ENCODE measurements at regions not wholly inside any gene's neighbourhood (a gene's known extent, or its start where the extent isn't known, plus 50 kb on each side); places are given as distances from the start of the nearest gene placed in this dataset.

GRCh38 chr19:33890569-33890968, 93.9 kb downstream of the KCTD15 start:
- Histone ChIP-seq H3K27ac (ENCODE audit: low read depth in 1 of 2, low read length in 2 of 2) (no peak overlapping the region), H3K27me3 (ENCODE audit: control insufficient read depth in 4 of 4, insufficient read depth in 4 of 4, low read length in 3 of 4) (no peaks in the 10 kb centered on the region), H3K9ac (ENCODE audit: low read depth in 1 of 2, low read length in 2 of 2) (no peak overlapping the region), H3K36me3 (ENCODE audit: control insufficient read depth in 4 of 4, insufficient read depth in 3 of 4, low read depth in 1 of 4, low read length in 3 of 4) (no peaks in the 10 kb centered on the region), H3K4me1 (ENCODE audit: control insufficient read depth in 4 of 4, insufficient read depth in 4 of 4, low read length in 3 of 4) (no peaks in the 10 kb centered on the region), H3K9me3 (ENCODE audit: control insufficient read depth in 4 of 4, low read length in 3 of 4) (no peaks in the 10 kb centered on the region), H3K4me3 (ENCODE audit: low read depth in 1 of 3, low read length in 3 of 3) (no peak overlapping the region)
- TF ChIP-seq HNF4G (IDR thresholded peaks at IDR 0.05) = no peak
- no peak for TF ChIP-seq FOXA2 (IDR thresholded peaks at IDR 0.05)
- no peak for TF ChIP-seq ATF3 (IDR thresholded peaks at IDR 0.05)
- TF ChIP-seq TAF1 (conservative IDR thresholded peaks at IDR 0.05) = no peak
- TF ChIP-seq, protein P1, sequence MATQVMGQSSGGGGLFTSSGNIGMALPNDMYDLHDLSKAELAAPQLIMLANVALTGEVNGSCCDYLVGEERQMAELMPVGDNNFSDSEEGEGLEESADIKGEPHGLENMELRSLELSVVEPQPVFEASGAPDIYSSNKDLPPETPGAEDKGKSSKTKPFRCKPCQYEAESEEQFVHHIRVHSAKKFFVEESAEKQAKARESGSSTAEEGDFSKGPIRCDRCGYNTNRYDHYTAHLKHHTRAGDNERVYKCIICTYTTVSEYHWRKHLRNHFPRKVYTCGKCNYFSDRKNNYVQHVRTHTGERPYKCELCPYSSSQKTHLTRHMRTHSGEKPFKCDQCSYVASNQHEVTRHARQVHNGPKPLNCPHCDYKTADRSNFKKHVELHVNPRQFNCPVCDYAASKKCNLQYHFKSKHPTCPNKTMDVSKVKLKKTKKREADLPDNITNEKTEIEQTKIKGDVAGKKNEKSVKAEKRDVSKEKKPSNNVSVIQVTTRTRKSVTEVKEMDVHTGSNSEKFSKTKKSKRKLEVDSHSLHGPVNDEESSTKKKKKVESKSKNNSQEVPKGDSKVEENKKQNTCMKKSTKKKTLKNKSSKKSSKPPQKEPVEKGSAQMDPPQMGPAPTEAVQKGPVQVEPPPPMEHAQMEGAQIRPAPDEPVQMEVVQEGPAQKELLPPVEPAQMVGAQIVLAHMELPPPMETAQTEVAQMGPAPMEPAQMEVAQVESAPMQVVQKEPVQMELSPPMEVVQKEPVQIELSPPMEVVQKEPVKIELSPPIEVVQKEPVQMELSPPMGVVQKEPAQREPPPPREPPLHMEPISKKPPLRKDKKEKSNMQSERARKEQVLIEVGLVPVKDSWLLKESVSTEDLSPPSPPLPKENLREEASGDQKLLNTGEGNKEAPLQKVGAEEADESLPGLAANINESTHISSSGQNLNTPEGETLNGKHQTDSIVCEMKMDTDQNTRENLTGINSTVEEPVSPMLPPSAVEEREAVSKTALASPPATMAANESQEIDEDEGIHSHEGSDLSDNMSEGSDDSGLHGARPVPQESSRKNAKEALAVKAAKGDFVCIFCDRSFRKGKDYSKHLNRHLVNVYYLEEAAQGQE (IDR thresholded peaks at IDR 0.05) = no peak
- no peak for TF ChIP-seq GABPA (IDR thresholded peaks at IDR 0.05 in 1 of 2, conservative IDR thresholded peaks at IDR 0.05 in 1 of 2)
- TF ChIP-seq NR2F2 (IDR thresholded peaks at IDR 0.05) = no peak
- no peak for TF ChIP-seq EGR1 (IDR thresholded peaks at IDR 0.05; ENCODE audit: low read depth in 2 of 2)
- no peak for TF ChIP-seq RXRA (IDR thresholded peaks at IDR 0.05)
- TF ChIP-seq, protein P2, sequence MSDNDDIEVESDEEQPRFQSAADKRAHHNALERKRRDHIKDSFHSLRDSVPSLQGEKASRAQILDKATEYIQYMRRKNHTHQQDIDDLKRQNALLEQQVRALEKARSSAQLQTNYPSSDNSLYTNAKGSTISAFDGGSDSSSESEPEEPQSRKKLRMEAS (IDR thresholded peaks at IDR 0.05) = no peak
- TF ChIP-seq YY1 (IDR thresholded peaks at IDR 0.05) = no peak
- TF ChIP-seq FOXA1 (IDR thresholded peaks at IDR 0.05) = no peak
- WGBS = 79% methylated on average over 2 of the region's 2 CpGs
- DNase-seq (ENCODE audit: low spot score) = no peak

DNA sequence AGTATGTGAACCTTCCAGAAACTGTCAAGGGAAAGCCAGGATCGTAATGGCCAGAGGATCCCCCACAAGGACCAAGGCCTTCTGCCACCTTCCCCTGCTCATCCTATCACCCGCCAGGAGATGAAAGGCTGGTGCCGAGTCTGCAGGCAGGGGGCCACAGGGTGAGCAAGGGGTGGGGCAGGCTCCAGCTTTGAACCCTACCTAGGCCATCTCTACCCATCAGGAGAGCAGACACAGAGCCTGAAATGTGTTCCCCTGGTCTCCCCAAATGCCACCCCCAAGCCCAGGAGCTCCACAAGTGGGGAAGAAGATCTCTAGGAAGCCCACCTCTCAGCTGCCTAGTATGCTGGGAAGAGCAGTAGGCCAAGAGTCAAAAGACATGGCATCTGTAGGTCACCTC, 95.1 kb downstream of the KCTD15 start:
- Histone ChIP-seq H3K9me3 (ENCODE audit: control insufficient read depth in 4 of 4, low read length in 3 of 4) (no peaks in the 10 kb centered on the region), H3K4me1 (ENCODE audit: control insufficient read depth in 4 of 4, insufficient read depth in 4 of 4, low read length in 3 of 4) (no peaks in the 10 kb centered on the region), H3K4me3 (ENCODE audit: low read depth in 1 of 3, low read length in 3 of 3) (no peak overlapping the region), H3K27ac (ENCODE audit: low read depth in 1 of 2, low read length in 2 of 2) (no peak overlapping the region), H3K36me3 (ENCODE audit: control insufficient read depth in 4 of 4, insufficient read depth in 3 of 4, low read depth in 1 of 4, low read length in 3 of 4) (no peaks in the 10 kb centered on the region), H3K27me3 (ENCODE audit: control insufficient read depth in 4 of 4, insufficient read depth in 4 of 4, low read length in 3 of 4) (no peaks in the 10 kb centered on the region), H3K9ac (ENCODE audit: low read depth in 1 of 2, low read length in 2 of 2) (no peak overlapping the region)
- TF ChIP-seq HNF4A (conservative IDR thresholded peaks at IDR 0.05) = no peak
- TF ChIP-seq RAD21 (IDR thresholded peaks at IDR 0.05) = no peak
- no peak for TF ChIP-seq TAF1 (conservative IDR thresholded peaks at IDR 0.05)
- no peak for TF ChIP-seq GABPA (IDR thresholded peaks at IDR 0.05 in 1 of 2, conservative IDR thresholded peaks at IDR 0.05 in 1 of 2)
- no peak for TF ChIP-seq HNF4G (IDR thresholded peaks at IDR 0.05)
- no peak for TF ChIP-seq JUND (IDR thresholded peaks at IDR 0.05)
- TF ChIP-seq YY1 (IDR thresholded peaks at IDR 0.05) = no peak
- TF ChIP-seq ATF3 (IDR thresholded peaks at IDR 0.05) = no peak
- no peak for TF ChIP-seq CTCF (IDR thresholded peaks at IDR 0.05; ENCODE audit: low read depth, low read length, missing input control)
- TF ChIP-seq FOXA1 (IDR thresholded peaks at IDR 0.05) = no peak
- no peak for DNase-seq (ENCODE audit: low spot score)
- WGBS = 82% methylated on average over 3 of the region's 3 CpGs

All from liver (tissue), 8 donors.